GM10248 (cell line): ENCODE measurements at regions not wholly inside any gene's neighbourhood (a gene's known extent, or its start where the extent isn't known, plus 50 kb on each side); places are given as distances from the start of the nearest gene placed in this dataset.

Source experiments
- CTCF ChIA-PET: fragments of 300-600 bp; sonication (Branson Sonifier 250); formaldehyde crosslinking; extraction: SDS; loops from one replicate; lab custom pipeline; 2021; ENCODE audit warnings: antibody characterized with exemption; lab: Yijun Ruan, JAX
- POLR2A ChIA-PET: fragments of 350-650 bp; sonication (Branson Sonifier 250); formaldehyde crosslinking; extraction: SDS; loops from one replicate; lab custom pipeline; 2020; ENCODE audit warnings: antibody characterized with exemption; lab: Yijun Ruan, JAX
- DNase-seq: peaks from one replicate; pipeline ENCODE4 v3.0.0; 2012; ENCODE audit errors: extremely low spot score
- TF ChIP-seq, protein P1 (sequence below): IDR thresholded peaks from 2 replicates; pipeline ENCODE4 v1.5.1; 2012; ENCODE audit warnings: mild to moderate bottlenecking, low read depth; ENCODE audit errors: extremely low read depth, missing control alignments, control extremely low read depth

DNA sequence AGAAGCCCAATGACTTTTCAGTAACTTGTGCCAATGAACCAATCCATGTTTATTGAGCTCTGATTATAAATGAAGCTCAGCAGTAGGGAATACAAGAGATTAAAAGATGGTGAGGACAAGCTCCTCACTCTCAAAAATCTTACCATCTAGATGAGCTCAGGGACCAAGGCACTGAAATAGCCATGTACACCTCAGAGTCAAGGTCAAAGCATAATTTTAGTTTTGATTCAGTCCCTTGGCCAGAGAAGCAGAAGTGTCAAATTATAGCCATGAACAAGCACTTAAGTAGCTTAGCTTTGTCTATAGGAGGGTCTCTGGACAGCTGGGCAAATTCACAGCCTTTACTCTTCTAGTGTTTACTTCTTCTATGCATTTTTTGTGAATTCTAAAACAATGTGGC is 131.0 kb upstream of the DTNBP1 start:
- ChIA-PET POLR2A (no interaction called here), CTCF (interaction anchor here (0.7 to 1.5 kb wide), 3 partner anchors 14 to 353 kb away, joined by 3 to 6 read pairs (median 3); no protein-coding TSS in a partner anchor)
- TF ChIP-seq, protein P1, sequence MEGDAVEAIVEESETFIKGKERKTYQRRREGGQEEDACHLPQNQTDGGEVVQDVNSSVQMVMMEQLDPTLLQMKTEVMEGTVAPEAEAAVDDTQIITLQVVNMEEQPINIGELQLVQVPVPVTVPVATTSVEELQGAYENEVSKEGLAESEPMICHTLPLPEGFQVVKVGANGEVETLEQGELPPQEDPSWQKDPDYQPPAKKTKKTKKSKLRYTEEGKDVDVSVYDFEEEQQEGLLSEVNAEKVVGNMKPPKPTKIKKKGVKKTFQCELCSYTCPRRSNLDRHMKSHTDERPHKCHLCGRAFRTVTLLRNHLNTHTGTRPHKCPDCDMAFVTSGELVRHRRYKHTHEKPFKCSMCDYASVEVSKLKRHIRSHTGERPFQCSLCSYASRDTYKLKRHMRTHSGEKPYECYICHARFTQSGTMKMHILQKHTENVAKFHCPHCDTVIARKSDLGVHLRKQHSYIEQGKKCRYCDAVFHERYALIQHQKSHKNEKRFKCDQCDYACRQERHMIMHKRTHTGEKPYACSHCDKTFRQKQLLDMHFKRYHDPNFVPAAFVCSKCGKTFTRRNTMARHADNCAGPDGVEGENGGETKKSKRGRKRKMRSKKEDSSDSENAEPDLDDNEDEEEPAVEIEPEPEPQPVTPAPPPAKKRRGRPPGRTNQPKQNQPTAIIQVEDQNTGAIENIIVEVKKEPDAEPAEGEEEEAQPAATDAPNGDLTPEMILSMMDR: no peak
- no peak for DNase-seq

DNA sequence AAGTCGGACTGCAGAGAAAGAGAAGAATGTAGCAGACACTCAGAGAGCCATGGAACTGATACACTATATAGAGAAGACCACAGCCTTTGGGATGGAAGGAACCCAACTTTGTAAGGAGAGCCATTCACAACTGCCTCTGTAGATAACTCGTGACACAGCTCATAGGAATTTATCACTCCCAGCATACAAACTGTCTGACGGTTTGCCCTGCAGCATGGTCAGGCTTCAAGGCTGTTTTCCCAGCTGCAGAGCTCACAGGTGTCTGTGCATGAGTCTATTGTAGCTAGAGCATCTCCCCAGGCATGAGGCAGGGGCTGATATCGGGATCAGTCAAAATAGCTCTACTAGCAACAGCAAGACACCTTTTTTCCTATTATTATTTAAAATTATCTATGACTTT is 130.5 kb upstream of the DTNBP1 start:
- POLR2A ChIA-PET: no interaction called here
- no peak for DNase-seq
- CTCF ChIA-PET: interaction anchor here (1.3 to 1.5 kb wide), 2 partner anchors 13 to 30 kb away, joined by 3 to 6 read pairs; no protein-coding TSS in a partner anchor
- TF ChIP-seq, protein P1: no peak

- CTCF ChIA-PET: no interaction called here
- DNase-seq: no peak
- TF ChIP-seq, protein P1: no peak
- POLR2A ChIA-PET: no interaction called here
Observed at GRCh38 chr6:15792842-15793241, 130.0 kb upstream of the DTNBP1 start.

DNA sequence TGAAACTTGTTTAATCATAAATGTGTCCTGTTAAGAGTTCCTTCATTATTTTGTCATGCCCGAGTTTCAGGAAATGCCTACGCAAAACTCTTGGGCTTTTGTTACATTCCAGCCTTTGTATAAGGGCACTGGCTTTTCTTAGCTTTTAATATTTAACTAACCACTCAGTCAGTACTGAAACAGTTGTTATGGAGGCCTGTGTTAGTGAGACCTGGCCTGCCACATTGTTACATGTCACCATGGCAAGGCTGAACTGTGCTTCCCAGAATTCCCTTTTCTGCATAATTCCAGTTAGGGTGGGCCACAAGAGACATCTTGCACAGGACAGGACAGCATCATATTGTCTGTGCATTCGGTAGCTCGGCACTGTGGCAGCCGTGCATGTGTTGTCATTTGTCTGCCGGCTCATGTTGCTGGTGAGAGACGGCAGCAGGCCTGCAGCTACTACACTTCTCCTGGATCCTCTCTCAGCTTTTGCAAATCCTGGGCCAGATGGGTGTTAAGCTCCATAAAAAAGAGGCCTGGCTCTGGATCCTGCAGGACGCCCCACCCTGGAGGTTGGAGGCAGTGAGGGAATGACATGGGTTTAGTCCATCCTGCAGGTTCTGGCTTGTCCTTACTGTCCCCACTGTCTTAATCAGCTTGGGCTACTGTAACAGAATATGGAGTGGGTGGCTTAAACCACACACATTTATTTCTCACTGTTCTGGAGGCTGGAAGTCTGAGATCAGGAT is 128.8 kb upstream of the DTNBP1 start:
- DNase-seq: no peak
- POLR2A ChIA-PET: no interaction called here
- TF ChIP-seq, protein P1: no peak
- CTCF ChIA-PET: no interaction called here

DNA sequence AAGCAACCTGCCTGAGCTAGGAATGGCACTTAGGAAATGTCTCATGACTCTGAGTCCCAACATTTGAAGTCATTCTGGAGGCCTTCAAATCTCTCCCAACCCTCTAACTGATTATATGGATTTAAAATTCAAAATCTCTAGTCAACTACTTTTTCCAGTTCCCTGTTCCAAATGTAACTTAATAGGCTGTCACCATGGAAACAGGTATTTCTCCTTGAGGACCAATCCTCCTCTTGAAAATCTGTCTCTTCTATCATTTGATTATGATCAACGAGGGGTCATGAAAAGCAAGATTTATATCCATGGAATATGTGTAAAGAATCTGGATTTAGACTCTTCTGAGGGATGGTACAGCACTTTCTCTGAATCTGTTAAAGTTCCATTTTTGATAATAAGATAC is 127.3 kb upstream of the DTNBP1 start:
- ChIA-PET CTCF (interaction anchor here (2.6 kb wide), 1 partner anchor 12 kb away, joined by 7 read pairs; no protein-coding TSS in a partner anchor), POLR2A (no interaction called here)
- TF ChIP-seq, protein P1: no peak
- DNase-seq: no peak

- ChIA-PET POLR2A (no interaction called here), CTCF (interaction anchor here (1.5 to 1.6 kb wide), 3 partner anchors 8 to 26 kb away, joined by 3 to 5 read pairs (median 4); no protein-coding TSS in a partner anchor)
- no peak for DNase-seq
- TF ChIP-seq, protein P1: no peak
Observed at GRCh38 chr6:15786846-15787245, 124.0 kb upstream of the DTNBP1 start.

DNA sequence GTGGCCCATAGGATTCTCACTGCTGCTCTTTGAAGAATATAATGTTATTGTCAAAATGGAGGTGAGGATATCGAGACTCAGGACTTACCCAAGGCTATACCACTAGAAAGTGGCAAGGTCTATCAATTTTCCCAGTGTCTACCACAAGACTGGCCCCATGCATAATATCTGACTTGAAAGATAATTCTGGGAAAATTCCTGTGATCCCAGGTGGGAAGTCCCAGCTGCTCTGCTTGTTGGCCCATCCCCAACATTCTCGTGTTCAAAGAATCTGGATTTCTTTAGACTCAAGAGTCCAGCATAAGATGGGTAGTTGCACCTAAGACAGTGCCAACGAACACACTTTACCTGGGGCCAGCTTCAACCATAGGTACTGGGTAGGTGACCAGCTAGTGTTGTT is 120.7 kb upstream of the DTNBP1 start:
- ChIA-PET POLR2A (no interaction called here), CTCF (no interaction called here)
- TF ChIP-seq, protein P1: no peak
- DNase-seq: no peak
